Neural progenitor cell (in vitro differentiated cells): ENCODE measurements at regions not wholly inside any gene's neighbourhood (a gene's known extent, or its start where the extent isn't known, plus 50 kb on each side); places are given as distances from the start of the nearest gene placed in this dataset.

Experiments
- DNase-seq: peaks from one replicate; pipeline ENCODE4 v3.0.0-alpha.2; 2016; ENCODE audit warnings: low spot score
- H2AFZ ChIP-seq: fragments of 200-600 bp; sonication (generic); replicated peaks from 2 replicates; pipeline ENCODE4 v1.6.1; 2016; ENCODE audit warnings: antibody characterized with exemption
- H3F3A ChIP-seq: fragments of 200-600 bp; sonication (generic); 2 replicates; pipeline ENCODE4 v1.6.1; 2016; ENCODE audit warnings: antibody characterized with exemption, low read depth
- H3K27ac ChIP-seq: fragments of 200-600 bp; sonication (generic); 2 replicates; pipeline ENCODE4 v1.5.1; 2016; ENCODE audit warnings: mild to moderate bottlenecking
- H3K27me3 ChIP-seq: fragments of 200-600 bp; sonication (generic); 2 replicates; pipeline ENCODE4 v1.6.1; 2016; ENCODE audit warnings: mild to moderate bottlenecking, moderate library complexity
- H3K36me3 ChIP-seq: fragments of 200-600 bp; sonication (generic); 2 replicates; pipeline ENCODE4 v1.5.1; 2016
- H3K4me1 ChIP-seq: fragments of 200-600 bp; sonication (generic); 2 replicates; pipeline ENCODE4 v1.6.1; 2016; ENCODE audit warnings: mixed run types
- H3K4me2 ChIP-seq: fragments of 200-600 bp; sonication (generic); 2 replicates; pipeline ENCODE4 v1.6.1; 2016
- H3K4me3 ChIP-seq: fragments of 200-600 bp; sonication (generic); 2 replicates; pipeline ENCODE4 v1.5.1; 2016
- H3K79me2 ChIP-seq: fragments of 200-600 bp; sonication (generic); 2 replicates; pipeline ENCODE4 v1.6.1; 2016; ENCODE audit warnings: low read depth
- H3K9ac ChIP-seq: fragments of 200-600 bp; sonication (generic); 2 replicates; pipeline ENCODE4 v1.6.1; 2016
- H3K9me3 ChIP-seq: fragments of 200-600 bp; sonication (generic); 2 replicates; pipeline ENCODE4 v1.5.1; 2016; ENCODE audit warnings: low read depth
- H4K20me1 ChIP-seq: fragments of 200-600 bp; sonication (generic); 2 replicates; pipeline ENCODE4 v1.6.1; 2016; ENCODE audit warnings: low read depth
- H3K27ac Mint-ChIP-seq: 3 replicates; pipeline ENCODE4 v1.8.0; 2021; ENCODE audit warnings: mixed read lengths
- H3K27me3 Mint-ChIP-seq: 2 replicates; pipeline ENCODE4 v1.8.0; 2022; ENCODE audit warnings: low read depth, mild to moderate bottlenecking, inconsistent platforms, moderate library complexity, mixed read lengths; ENCODE audit not compliant: insufficient read depth
- H3K36me3 Mint-ChIP-seq: 3 replicates; pipeline ENCODE4 v1.8.0; 2021; ENCODE audit warnings: mixed read lengths
- H3K4me1 Mint-ChIP-seq: 3 replicates; pipeline ENCODE4 v1.8.0; 2021; ENCODE audit warnings: mixed read lengths
- H3K4me3 Mint-ChIP-seq: 3 replicates; pipeline ENCODE4 v1.8.0; 2021; ENCODE audit warnings: mild to moderate bottlenecking, moderate library complexity, mixed read lengths
- H3K9me3 Mint-ChIP-seq: 3 replicates; pipeline ENCODE4 v1.8.0; 2020; ENCODE audit warnings: mixed read lengths
- CTCF ChIP-seq: fragments of 200-600 bp; sonication (generic); IDR thresholded peaks from 2 replicates; pipeline ENCODE4 v1.5.1; 2017; ENCODE audit warnings: antibody characterized with exemption, mild to moderate bottlenecking
- EZH2 ChIP-seq: fragments of 200-600 bp; sonication (generic); IDR thresholded peaks from 2 replicates; pipeline ENCODE4 v1.6.1; 2017; ENCODE audit warnings: antibody characterized with exemption, mild to moderate bottlenecking, moderate library complexity
- EZH2phosphoT487 ChIP-seq: fragments of 200-600 bp; sonication (generic); IDR thresholded peaks from 2 replicates; pipeline ENCODE4 v1.6.1; 2017; ENCODE audit warnings: antibody characterized with exemption

GRCh38 chr4:4643306-4643705 is 101.5 kb upstream of the STX18 start:
- peaks cover 6% of the 10 kb centered on the region for H3K9me3 Mint-ChIP-seq
- Histone ChIP-seq H2AFZ (no peak overlapping the region), H3F3A (peaks cover 44% of the 10 kb centered on the region), H3K4me3 (no peak overlapping the region), H3K9me3 (no peaks in the 10 kb centered on the region), H3K9ac (no peak overlapping the region), H3K79me2 (no peaks in the 10 kb centered on the region), H4K20me1 (peaks cover 21% of the 10 kb centered on the region), H3K27ac (no peak overlapping the region), H3K36me3 (no peaks in the 10 kb centered on the region), H3K27me3 (peaks cover 5% of the 10 kb centered on the region), H3K4me1 (peaks cover 26% of the 10 kb centered on the region), H3K4me2 (no peak overlapping the region)
- no peak for TF ChIP-seq CTCF
- no peak for TF ChIP-seq EZH2phosphoT487
- no peak for TF ChIP-seq EZH2
- H3K4me1 Mint-ChIP-seq = peaks cover 66% of the 10 kb centered on the region
- H3K36me3 Mint-ChIP-seq = peaks cover 7% of the 10 kb centered on the region
- no peak for DNase-seq
- H3K4me3 Mint-ChIP-seq = no peak overlapping the region
- H3K27ac Mint-ChIP-seq = no peak overlapping the region
- peaks cover 11% of the 10 kb centered on the region for H3K27me3 Mint-ChIP-seq

- H3K9me3 ChIP-seq = no peaks in the 10 kb centered on the region
- H2AFZ ChIP-seq = no peak overlapping the region
- peaks cover 5% of the 10 kb centered on the region for H3K27me3 ChIP-seq
- peaks cover 66% of the 10 kb centered on the region for H3K4me1 Mint-ChIP-seq
- DNase-seq = peak; percentile 35
- H3K4me1 ChIP-seq = peaks cover 26% of the 10 kb centered on the region
- H3K27ac ChIP-seq = no peak overlapping the region
- peaks cover 13% of the 10 kb centered on the region for H3K27me3 Mint-ChIP-seq
- H3K9me3 Mint-ChIP-seq = peaks cover 6% of the 10 kb centered on the region
- H3K36me3 Mint-ChIP-seq = peaks cover 7% of the 10 kb centered on the region
- peak overlapping the region; percentile 75 for H3K4me3 Mint-ChIP-seq
- peak overlapping the region; percentile 75 for H3K4me2 ChIP-seq
- H3K27ac Mint-ChIP-seq = peak overlapping the region; percentile 32
- H3K4me3 ChIP-seq = no peak overlapping the region
- no peaks in the 10 kb centered on the region for H3K36me3 ChIP-seq
- H3K9ac ChIP-seq = no peak overlapping the region
- H4K20me1 ChIP-seq = peaks cover 21% of the 10 kb centered on the region
- H3F3A ChIP-seq = peaks cover 44% of the 10 kb centered on the region
- TF ChIP-seq EZH2 = no peak
- no peak for TF ChIP-seq EZH2phosphoT487
- no peak for TF ChIP-seq CTCF
- no peaks in the 10 kb centered on the region for H3K79me2 ChIP-seq
These were observed 100.7 kb upstream of the STX18 start for GRCh38 chr4:4642496-4643000.

- H3K27me3 ChIP-seq = peaks cover 5% of the 10 kb centered on the region
- peaks cover 38% of the 10 kb centered on the region for H3F3A ChIP-seq
- peak; percentile 10 for TF ChIP-seq CTCF
- no peak for TF ChIP-seq EZH2
- TF ChIP-seq EZH2phosphoT487 = no peak
- no peak overlapping the region for H2AFZ ChIP-seq
- H3K9ac ChIP-seq = no peak overlapping the region
- peak overlapping the region; percentile 23 for H3K4me3 ChIP-seq
- peaks cover 7% of the 10 kb centered on the region for H3K36me3 Mint-ChIP-seq
- H4K20me1 ChIP-seq = peaks cover 21% of the 10 kb centered on the region
- H3K27ac Mint-ChIP-seq = peak overlapping the region; percentile 78
- H3K79me2 ChIP-seq = no peaks in the 10 kb centered on the region
- H3K9me3 ChIP-seq = no peaks in the 10 kb centered on the region
- DNase-seq = peak; percentile 55
- H3K27me3 Mint-ChIP-seq = peaks cover 11% of the 10 kb centered on the region
- H3K36me3 ChIP-seq = no peaks in the 10 kb centered on the region
- H3K4me3 Mint-ChIP-seq = peak overlapping the region; percentile 75
- peaks cover 26% of the 10 kb centered on the region for H3K4me1 ChIP-seq
- H3K9me3 Mint-ChIP-seq = peaks cover 4% of the 10 kb centered on the region
- H3K4me2 ChIP-seq = peak overlapping the region; percentile 75
- peaks cover 60% of the 10 kb centered on the region for H3K4me1 Mint-ChIP-seq
- H3K27ac ChIP-seq = no peak overlapping the region
These were observed 100.0 kb upstream of the STX18 start for GRCh38 chr4:4641661-4642495.
